ENCODE measurements at regions not wholly inside any gene's neighbourhood (a gene's known extent, or its start where the extent isn't known, plus 50 kb on each side); places are given as distances from the start of the nearest gene placed in this dataset.

DNA sequence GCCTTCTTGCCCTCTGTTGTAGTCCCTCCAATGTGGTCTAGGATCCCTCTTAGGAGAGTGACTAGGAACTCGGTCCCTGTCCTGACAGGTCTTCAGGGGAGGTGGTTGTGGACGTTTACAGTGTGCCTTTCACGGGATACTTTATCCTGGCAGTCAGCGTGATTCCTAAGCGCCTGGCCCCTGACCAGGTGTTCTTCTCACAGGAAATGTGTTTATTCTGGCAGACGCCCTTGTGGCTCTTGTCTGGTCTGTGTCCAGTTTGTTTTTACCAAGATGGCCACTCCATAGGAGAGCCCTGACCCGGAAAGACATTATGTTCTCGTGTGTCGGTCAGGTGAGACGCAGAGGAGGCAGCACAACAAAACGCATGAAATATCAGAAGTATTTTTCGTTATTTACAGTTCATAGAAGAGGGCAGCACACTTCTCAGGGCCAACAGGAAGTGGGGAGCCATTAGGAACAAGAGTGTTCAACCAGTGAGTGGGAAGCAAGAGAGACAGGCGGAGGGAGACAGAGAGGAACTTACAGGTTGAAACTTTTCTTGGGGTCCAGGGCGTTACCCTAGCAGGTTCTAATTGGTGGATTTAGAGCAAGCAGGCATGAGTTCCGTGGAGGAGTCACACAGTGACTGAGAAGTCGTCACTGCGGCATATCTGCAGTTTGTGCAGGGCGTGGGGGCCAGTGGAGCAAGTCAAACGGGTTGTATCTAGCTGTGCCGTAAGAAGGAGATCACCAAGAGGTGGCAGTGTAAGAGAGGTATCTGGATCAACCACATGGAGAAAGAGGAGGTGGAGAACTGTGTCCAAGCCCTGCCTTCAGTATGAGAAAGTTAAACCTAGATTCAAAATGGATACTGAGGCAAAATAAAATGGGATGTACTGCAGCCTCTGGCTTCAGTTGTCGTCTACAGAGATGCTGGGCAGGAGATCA, 412.9 kb downstream of the ZSWIM6 start:
- no peak for DNase-seq

DNA sequence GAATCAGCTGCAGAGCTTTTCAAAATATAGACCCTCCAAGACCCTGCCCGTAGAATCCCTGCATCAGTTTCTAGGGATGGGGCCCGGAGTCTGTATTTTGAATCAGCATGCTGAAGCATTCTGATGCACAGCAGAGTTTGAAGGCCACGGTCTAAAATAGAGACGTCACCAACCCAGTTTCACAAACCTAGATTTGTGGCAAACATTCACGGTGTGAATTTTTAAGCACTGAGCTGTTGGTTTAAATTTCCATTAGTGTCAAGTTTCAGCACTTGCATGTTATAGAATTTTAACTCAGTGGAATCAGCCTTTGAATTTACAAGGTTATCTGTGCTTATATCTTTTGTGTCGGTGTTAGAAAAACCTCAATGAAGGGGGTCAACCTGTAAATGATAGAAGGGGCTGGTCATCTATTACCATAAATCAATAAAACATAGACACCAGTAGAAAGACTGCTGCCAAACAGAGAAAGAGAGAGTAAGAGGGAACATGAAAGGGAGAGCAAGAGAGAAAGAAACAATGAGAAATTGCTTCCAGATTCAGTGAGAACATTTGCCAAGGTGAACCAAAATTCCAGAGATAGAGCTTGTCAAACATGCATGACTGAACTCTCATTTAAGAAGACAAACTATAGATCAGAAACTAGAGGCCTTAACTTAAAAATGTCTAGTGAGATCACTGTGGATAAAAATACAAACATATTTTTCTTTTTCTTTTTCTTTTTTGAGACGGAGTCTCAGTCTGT, 414.9 kb downstream of the ZSWIM6 start:
- no peak for DNase-seq

- DNase-seq: no peak
Measured at GRCh38 chr5:61748121-61748520, 416.1 kb downstream of the ZSWIM6 start.

GRCh38 chr5:61748651-61749050, 416.6 kb downstream of the ZSWIM6 start:
- no peak for DNase-seq

- DNase-seq: no peak
Measured at GRCh38 chr5:61752588-61752987, 420.5 kb downstream of the ZSWIM6 start.

DNA sequence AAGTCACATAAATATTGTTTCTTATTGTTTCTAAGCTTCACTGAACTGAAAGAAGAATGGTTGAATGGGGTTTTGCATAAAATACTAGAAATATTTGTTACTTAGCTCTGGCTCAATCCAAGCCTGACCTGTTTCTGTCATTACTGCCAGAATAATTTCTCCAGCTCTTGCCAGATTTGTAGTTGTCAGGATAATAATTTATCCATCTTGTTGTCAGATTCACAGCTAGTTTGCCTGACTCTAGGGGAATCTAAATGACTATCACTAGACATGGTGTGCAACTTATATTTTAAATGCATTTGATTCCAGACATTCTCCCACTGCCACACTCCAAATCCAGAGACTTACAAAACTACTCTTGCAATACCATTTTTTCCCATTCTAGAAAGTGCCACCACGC, 422.7 kb downstream of the ZSWIM6 start:
- DNase-seq: no peak

- DNase-seq: no peak
Measured at GRCh38 chr5:61755726-61756222, 423.7 kb downstream of the ZSWIM6 start.

DNA sequence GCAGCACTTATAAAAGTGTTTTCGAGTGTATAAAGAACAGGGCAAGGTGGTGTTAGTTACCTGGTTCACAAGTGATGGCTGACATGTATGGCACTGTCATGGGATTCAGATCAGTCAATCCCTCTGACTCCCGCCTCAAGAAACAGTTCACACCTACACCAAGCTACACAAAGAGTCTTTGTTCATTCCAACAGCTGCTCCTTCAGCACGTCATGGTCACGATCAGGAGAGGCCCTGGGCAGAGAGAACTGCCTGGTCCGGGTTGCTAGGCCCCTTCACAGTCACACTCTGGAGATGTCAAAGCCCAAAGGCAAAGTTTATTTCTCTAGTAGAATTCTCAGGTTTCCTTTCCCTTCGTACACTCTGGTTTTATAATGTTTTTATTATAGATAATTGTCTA, 426.7 kb downstream of the ZSWIM6 start:
- no peak for DNase-seq

DNA sequence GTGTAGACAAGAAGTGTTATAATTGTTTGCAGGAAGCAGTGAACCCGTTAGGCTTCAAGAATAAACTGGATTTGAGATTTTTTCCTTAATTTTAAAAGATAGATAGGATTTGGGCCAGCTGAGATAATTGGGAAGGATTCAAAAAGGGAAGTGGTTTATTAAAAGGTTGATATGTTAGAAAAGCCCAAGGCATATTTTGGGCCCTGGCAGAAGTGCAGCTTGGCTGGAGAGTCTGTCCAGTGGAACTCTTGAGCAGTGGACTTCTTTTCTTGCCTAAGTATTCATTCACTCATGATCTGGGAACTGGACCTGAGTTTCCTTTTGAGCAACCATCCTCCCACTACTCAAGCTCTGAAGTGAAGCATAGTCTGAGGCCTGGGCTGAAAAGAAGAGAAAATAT, 433.4 kb downstream of the ZSWIM6 start:
- no peak for DNase-seq

DNA sequence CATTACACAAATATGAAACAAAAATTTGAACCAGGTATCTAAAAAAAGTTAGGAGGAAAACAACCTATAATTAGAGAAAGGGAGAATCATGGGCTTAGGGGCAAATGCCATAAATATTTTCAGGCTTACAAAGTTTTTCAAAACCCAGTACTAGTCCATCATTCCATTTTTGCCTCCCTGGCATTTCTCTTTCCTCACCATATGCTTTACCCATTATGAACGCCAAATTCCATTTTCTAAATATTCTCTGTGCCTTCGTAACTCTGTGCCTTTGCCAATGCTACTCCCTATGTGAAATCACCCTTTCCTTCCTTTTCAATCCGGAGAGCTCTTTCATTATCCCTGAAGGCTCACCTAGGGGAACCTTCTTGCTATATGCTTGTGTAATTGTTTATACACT, 434.1 kb downstream of the ZSWIM6 start:
- no peak for DNase-seq

- no peak for DNase-seq
Measured at GRCh38 chr5:61767231-61768080, 435.4 kb downstream of the ZSWIM6 start.

DNA sequence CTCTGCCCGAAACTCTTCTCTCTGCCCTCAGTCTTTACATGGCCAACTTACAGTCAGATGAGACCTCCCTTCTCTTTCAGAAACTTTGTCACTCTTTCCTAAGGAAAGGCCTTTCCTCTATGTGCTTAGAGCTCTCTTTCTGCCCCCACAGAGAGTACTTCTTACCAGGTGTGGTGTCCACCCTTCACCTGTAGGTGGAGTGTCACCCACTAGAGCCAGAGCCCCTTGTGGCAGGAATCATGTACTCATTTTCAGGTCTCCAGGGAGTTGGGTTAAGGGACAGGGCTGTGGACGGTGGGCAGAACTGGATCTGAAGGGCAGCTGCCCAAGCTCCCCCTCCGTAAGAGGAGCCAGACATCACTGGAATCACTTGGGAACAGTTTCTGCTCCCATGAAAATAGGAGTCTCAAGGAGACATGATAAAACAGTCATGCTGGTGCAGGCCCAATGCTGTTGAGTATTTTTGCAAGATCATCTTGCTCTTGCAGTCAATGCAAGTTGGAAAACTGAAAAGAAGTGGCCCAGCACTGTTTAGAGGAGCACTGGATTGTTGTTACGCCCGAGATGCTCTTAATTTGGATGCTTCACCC, 436.7 kb downstream of the ZSWIM6 start:
- DNase-seq: peak; percentile 24

GRCh38 chr5:61771062-61771461, 439.0 kb downstream of the ZSWIM6 start:
- no peak for DNase-seq

- DNase-seq: no peak
Measured at GRCh38 chr5:61771808-61772207, 439.8 kb downstream of the ZSWIM6 start.

GRCh38 chr5:61775901-61776300, 443.8 kb downstream of the ZSWIM6 start:
- no peak for DNase-seq

- DNase-seq: no peak
Measured at GRCh38 chr5:61777292-61777691, 445.2 kb downstream of the ZSWIM6 start.

GRCh38 chr5:61779743-61780142, 447.7 kb downstream of the ZSWIM6 start:
- DNase-seq: no peak

DNA sequence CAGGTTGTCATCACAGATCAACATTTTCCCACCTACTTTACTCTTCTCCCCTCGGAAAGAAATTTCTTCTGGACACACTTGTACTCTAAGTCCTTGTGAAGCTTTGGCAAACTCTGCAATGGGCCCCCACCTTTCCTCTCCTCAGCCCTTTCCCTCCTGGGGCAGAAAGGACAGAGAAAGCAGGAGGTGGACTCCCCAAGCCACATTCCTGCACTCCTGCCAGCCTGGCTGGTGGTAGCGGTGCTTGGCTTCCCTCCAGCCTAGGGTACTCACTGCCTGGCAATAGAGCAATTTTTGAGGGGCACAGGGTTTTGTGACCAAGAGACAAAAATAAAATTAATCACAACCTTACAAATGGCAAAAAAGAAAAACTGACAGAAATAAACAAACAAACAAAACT, 451.4 kb downstream of the ZSWIM6 start:
- DNase-seq: no peak

GRCh38 chr5:61784341-61784740, 452.3 kb downstream of the ZSWIM6 start:
- DNase-seq: no peak

GRCh38 chr5:61788548-61788947, 456.5 kb downstream of the ZSWIM6 start:
- DNase-seq: no peak

DNA sequence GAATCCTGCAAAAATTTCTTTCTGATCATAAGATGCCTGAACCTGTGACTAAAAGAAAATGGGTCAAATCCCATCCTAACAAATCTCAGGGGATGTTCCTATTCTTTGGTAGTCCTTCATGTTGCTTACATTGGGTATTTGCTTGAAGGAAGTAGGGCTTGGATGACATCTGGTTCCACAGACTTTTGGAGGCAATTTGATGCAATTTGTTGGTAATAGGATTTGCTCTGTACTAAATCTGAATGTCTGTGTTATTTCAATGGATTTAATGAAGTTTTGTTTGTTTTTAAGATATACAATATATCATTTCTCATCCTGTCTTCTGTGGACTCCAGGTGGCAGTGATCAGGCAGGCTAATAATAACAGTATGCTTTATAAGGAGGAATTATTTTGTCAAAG, 457.9 kb downstream of the ZSWIM6 start:
- DNase-seq: no peak

DNA sequence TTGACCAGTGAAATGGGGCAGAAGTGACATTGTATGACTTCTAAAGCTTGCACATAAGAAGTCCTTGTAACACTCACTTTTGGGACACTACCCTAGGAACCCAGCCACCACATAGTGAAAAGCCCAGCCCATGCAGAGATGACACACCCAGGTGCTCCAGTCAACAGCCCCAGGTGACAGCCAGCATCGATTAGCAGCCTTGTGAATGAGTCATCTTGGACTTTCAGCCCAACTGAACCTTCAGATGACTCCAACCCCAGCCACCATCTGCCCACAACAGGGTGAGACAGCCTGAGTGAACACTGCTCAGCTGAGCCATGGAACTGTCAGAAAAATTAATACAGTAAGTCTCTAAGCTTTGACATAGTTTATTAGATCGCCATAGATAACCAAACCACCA, 458.6 kb downstream of the ZSWIM6 start:
- no peak for DNase-seq

GRCh38 chr5:61796773-61797172, 464.7 kb downstream of the ZSWIM6 start:
- DNase-seq: no peak
